Stimulated activated CD4-positive, alpha-beta T cell treated with anti-CD3 and anti-CD28 coated beads, Interleukin-15, amount 100 ng/mL, for 48 hours (primary cell): ENCODE measurements at regions not wholly inside any gene's neighbourhood (a gene's known extent, or its start where the extent isn't known, plus 50 kb on each side); places are given as distances from the start of the nearest gene placed in this dataset.
"Not testable (repeated sequence)": the region's sequence is repeated elsewhere in the genome, so short reads cannot be mapped to it uniquely, and the experiment has no call there.

Experiments used
- DNase-seq, 2 donors: peaks; one replicate each; pipeline ENCODE4 v3.0.0-alpha.2; 2020; ENCODE audit warnings: low read depth in 2 of 2

DNA sequence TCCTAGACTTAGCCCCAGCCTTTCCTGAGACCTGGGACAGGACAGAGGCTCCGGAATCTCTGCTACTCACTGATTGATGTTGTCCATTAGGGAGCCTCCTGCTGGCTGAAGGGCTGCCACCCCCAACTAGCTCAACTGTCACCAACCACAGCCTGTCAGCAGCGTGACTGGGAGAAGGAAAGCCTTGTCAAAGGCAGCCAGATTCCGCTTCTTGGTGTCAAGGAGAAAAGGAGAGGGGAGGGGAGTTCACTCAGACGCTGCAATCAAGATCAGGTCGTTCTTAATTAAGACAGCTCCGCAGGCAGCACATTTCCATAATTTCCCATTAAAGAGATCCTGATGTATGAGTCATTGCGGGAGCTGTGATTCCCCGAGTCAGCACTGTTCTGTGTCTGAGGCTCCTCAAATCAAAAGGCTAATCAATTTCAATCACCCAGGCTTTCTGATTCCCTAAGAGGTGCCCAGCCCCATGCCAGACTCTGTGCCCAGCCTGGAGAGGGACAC is 152.8 kb upstream of the ZBED5 start:
- no peak for DNase-seq

DNA sequence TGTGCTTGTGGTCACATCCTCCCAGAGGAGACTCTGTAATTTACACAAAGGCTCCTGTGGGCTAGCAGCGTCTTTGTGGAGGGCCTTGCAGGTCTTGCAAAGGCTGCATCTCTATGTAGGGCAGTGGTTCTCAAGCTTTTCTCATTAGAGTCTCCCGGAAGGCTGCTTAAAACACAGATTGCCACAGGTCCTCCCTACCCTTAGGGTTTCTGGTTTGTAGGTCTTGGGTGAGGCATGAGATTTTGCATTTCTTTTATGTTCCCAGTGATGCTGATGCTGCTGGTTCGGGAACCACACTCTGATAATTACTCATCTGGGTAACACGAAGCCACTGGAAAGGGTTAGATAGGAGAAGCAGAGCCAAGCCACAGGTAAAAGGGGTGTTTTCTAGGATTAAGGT is 151.3 kb upstream of the ZBED5 start:
- DNase-seq = no peak

DNA sequence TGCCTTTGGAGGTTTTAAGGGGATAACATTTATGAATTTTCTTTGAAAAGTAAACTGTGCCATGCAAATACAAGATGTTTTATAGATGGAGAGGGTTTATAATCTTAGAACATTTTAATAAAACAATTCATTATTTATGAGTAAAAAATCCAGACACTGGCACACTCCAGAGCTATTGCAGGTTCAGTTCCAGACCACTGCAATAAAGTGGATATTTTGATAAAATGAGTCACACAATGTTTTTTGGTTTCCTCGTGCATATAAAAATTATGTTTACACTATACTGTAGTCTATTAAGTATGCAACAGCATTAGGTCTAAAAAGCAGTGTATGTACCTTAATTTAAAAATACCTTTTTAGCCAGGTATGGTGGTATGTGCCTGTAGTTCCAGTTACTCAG is 146.2 kb upstream of the ZBED5 start:
- no peak for DNase-seq

DNA sequence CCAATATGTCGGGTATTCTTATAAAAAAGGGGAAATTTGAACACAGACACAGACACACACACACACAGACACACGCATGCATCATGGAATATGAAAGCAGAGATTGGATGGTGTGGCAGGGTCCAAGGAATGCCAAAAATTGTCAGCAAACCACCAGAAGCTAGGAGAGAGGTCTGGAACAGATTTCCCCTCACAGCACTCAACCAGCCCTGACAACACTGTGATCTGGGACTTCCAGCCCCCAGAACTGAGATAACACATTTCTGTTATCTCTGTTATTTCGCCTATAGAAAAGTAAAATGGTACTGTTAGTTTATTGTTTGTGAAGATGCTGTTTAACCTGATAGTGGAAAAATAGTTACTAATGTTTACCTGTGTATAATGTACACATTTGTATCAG is 145.4 kb upstream of the ZBED5 start:
- no peak for DNase-seq

DNA sequence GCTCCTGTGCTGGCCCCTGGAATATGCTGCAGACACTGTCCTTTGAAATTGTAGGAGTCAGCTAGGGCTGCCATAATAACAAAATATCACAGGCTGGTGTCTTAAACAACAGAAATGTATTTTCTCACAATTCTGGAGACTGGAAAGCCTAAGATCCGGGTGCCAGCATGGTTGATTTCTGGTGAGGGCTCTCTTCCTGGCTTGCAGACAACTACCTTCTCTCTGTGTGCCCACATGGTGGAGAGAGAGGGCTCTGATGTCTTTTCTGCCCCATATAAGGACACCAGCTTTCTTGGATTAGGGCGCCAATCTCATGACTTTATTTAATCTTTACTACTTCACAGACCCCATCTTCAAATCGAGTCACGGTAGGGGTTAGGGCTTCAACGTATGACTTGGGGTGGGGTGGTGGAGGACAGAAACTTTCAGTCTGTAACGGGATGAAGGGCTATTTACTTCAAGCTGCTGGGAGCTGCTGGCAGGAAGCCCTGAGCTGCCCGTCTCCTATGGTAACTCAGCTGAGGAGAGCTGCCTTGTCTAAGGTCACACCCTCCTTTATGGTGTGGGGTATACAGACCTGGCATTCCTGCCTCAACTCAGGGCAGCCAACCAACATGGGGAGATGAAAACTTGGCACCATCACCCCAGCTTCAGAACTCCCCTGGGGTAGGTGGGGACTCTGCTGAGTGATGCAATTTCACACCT is 142.9 kb upstream of the ZBED5 start:
- DNase-seq = no peak

DNA sequence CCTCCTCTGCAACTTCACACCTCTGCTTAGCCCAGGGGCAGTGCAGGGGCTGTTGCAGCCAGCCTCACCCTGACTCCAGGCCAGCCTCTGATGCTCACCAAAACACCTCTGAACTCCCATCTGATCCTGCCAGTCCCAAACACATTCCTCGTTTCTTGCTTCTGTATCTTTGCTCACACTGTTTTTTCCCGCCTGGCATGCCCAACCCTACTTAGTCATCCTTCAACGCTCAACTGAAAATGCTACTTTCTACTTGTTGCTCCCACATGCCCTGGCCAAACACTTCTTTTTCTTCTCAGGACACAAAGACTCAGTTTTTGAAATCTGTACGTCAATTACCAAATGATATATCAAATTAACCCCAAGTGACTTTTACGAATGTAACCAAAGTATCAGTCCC is 140.8 kb upstream of the ZBED5 start:
- no peak for DNase-seq

GRCh38 chr11:10996678-10997077 is 138.8 kb upstream of the ZBED5 start:
- DNase-seq = no peak

GRCh38 chr11:10993640-10994039 is 135.8 kb upstream of the ZBED5 start:
- no peak for DNase-seq

DNA sequence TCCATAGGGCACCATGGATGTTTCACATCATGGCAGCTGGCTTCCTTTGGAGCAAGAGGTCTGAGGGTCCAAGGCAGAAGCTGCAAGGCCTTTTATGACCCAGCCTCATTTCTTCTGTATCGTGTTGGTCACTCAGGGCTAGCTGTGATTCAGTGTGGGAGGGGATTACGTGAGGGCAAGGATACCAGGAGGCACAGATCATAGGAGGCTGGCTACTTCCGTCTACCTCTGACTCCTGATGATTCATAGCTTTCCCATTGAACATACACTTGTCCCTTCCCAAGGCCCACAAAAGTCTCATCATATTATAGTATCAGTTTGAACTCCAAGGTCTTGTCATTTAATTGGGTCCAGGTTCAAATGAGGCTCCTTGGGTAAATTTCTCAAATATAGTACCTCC is 135.3 kb upstream of the ZBED5 start:
- no peak for DNase-seq

- no peak for DNase-seq
Measured at GRCh38 chr11:10991393-10991792, 133.5 kb upstream of the ZBED5 start.

GRCh38 chr11:10990637-10991193 is 132.9 kb upstream of the ZBED5 start:
- DNase-seq = no peak

GRCh38 chr11:10990160-10990559 is 132.3 kb upstream of the ZBED5 start:
- DNase-seq = no peak

DNA sequence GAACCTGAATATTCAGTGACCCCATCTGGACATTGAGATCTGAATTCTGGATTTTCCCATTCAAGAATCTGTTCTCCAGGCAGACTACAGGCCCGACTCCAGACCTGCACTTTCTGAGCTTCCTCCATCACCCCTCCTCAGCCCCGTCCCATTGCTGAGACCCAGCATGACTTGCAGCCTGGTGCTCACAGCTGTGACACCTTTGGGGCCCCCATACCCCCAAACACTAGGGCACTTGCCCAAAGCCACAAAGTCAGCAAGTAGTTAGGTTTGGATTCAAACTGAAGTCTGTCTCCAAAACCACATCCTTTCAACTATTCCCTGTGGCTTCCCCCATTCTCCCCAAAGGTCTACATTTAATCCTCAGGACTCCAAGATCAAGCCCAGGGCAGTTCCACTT is 128.2 kb upstream of the ZBED5 start:
- DNase-seq = no peak

DNA sequence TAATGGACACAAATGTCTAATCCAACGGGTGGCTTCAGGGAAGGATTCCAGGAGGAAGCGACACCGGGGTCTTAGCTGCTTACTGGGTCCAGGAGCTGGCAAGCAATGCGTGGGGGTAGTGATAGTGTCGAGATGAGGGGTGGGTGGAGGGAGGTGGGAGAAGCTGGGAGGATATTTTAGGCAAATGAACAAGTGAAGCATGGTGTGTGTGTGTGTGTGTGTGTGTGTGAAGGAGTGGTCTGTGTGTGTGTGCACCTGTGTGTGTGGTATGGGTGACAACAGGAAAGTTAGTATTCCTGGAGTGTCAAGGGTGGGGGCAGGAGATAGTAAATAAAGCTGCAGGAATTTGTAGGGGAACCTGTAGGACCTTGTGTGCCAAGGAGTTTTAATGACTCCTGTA is 126.9 kb upstream of the ZBED5 start:
- DNase-seq = no peak

DNA sequence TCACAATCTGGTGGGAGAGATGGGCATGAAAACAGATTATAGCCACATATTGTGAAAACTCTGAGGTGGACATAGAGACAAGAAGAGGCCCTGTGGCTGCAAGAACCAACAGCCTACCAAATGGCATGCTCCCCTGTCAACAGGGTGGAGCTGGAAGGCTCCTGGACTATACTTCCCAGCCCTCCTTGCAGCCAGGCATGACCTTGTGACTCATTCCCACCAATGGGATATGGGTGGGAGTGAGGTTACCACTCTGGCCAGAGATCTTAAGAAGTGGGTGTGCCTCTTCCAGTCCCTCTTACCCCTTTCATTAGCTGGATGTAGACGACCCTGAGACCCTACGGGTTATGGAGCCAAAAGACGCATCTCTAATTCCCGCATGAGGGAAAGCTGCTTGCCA is 126.4 kb upstream of the ZBED5 start:
- DNase-seq = no peak

- no peak for DNase-seq
Measured at GRCh38 chr11:10982704-10983510, 125.1 kb upstream of the ZBED5 start.

GRCh38 chr11:10979529-10979928 is 121.7 kb upstream of the ZBED5 start:
- no peak for DNase-seq

DNA sequence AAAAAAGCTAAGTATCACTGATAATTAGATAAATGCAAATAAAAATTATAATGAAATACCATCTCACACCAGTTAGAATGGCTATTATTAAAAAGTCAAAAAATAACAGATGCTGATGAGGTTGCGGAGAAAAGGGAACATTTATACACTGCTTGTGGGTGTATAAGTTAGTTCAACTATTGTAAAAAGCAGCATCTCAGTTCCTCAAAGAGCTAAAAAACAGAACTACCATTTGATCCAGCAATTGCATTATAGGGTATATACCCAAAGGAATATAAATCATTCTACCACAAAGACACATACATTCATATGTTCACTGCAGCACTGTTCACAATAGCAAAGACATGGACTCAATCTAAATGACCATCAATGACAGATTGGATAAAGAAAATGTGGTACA is 120.3 kb upstream of the ZBED5 start:
- DNase-seq = no peak

DNA sequence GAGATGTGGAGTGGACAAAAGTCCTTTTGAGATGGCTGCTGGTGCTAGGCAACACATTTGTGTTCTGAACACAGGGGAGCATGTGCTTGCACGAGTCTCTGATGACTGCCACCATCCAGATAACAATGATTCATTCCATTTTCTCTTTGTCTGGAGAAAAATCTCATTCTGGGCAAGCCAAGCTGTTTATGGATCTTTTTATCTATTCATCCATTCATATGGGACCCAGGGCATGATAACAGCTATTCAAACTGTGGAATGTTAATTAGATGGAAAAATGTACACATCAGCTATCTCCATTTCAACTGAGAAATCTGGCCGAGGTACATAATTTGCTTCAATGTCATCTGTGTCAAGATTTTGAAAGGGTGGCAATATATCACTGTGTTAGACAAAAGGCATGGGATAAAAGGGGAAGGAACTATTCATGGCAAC is 117.5 kb upstream of the ZBED5 start:
- no peak for DNase-seq

GRCh38 chr11:10973416-10973815 is 115.6 kb upstream of the ZBED5 start:
- no peak for DNase-seq

DNA sequence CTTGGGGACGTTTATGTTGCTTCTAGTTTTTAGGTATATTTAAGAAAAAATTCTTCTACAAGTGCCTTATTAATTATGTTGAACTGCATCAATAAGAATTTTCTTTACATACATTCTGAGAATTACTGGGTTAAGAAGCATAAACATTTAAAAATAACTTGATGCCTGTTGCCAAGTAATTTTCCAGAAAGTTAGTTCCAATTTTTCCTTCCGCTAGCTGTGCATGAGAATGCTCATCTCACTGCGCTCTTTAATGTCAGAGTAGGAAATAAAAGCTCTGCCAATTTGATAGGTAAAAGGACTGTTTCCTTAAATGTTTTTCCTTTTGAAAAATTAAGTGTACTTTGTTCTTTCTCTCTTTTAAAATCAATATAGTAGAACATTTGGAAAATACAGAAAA is 113.1 kb upstream of the ZBED5 start:
- no peak for DNase-seq

GRCh38 chr11:10969387-10969786 is 111.5 kb upstream of the ZBED5 start:
- no peak for DNase-seq

DNA sequence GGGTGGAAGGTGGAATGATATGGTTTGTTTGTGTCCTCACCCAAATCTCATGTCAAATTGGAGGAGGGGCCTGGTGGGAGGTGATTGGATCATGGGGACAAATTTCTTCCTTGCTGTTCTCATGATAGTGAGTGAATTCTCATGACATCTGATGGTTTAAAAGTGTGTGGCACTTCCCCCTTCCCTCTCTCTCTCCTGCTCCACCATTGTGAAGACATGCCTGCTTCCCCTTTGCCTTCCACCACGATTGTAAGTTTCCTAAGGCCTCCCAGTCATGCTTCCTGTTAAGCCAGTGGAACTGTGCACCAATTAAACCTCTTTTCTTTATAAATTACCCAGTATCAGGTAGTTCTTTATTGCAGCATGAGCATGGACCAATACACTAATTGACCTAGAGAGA is 99.0 kb upstream of the ZBED5 start:
- DNase-seq = not testable (repeated sequence)
